GM19452 (cell line): ENCODE measurements at regions not wholly inside any gene's neighbourhood (a gene's known extent, or its start where the extent isn't known, plus 50 kb on each side); places are given as distances from the start of the nearest gene placed in this dataset.
"Not testable (repeated sequence)": the region's sequence is repeated elsewhere in the genome, so short reads cannot be mapped to it uniquely, and the experiment has no call there.

Experiments
- ATAC-seq: cut with Tn5 transposase; IDR thresholded peaks from one replicate; pipeline ENCODE4 v1.9.1; 2021; ENCODE audit not compliant: unreplicated experiment

GRCh38 chr6:137653706-137654059, 159.5 kb upstream of the OLIG3 start:
- no peak for ATAC-seq

- no peak for ATAC-seq
Measured at GRCh38 chr6:137654365-137654981, 160.3 kb upstream of the OLIG3 start.

GRCh38 chr6:137655291-137655690, 161.1 kb upstream of the OLIG3 start:
- no peak for ATAC-seq

- ATAC-seq, result no peak
Measured at GRCh38 chr6:137656735-137657134, 162.5 kb upstream of the OLIG3 start.

GRCh38 chr6:137657351-137657911, 163.2 kb upstream of the OLIG3 start:
- no peak for ATAC-seq

- ATAC-seq, result no peak
Measured at GRCh38 chr6:137658287-137658686, 164.1 kb upstream of the OLIG3 start.

- ATAC-seq, result no peak
Measured at GRCh38 chr6:137659871-137660270, 165.7 kb upstream of the OLIG3 start.

GRCh38 chr6:137660296-137660731, 166.1 kb upstream of the OLIG3 start:
- ATAC-seq, result no peak

- no peak for ATAC-seq
Measured at GRCh38 chr6:137661601-137662000, 167.4 kb upstream of the OLIG3 start.

- ATAC-seq, result no peak
Measured at GRCh38 chr6:137664183-137664582, 170.0 kb upstream of the OLIG3 start.

GRCh38 chr6:137665342-137665934, 171.2 kb upstream of the OLIG3 start:
- no peak for ATAC-seq

- ATAC-seq, result no peak
Measured at GRCh38 chr6:137666202-137666774, 172.1 kb upstream of the OLIG3 start.

- ATAC-seq, result no peak
Measured at GRCh38 chr6:137673603-137674002, 179.4 kb upstream of the OLIG3 start.

GRCh38 chr6:137676888-137677287, 182.7 kb upstream of the OLIG3 start:
- ATAC-seq, result peak; percentile 64

- ATAC-seq, result no peak
Measured at GRCh38 chr6:137677709-137678108, 183.5 kb upstream of the OLIG3 start.

GRCh38 chr6:137678451-137678850, 184.3 kb upstream of the OLIG3 start:
- no peak for ATAC-seq

- no peak for ATAC-seq
Measured at GRCh38 chr6:137680705-137681346, 186.2 kb upstream of the TNFAIP3 start.

- ATAC-seq, result no peak
Measured at GRCh38 chr6:137681445-137682009, 185.5 kb upstream of the TNFAIP3 start.

GRCh38 chr6:137682658-137683057, 184.4 kb upstream of the TNFAIP3 start:
- ATAC-seq, result not testable (repeated sequence)

GRCh38 chr6:137683916-137684315, 183.1 kb upstream of the TNFAIP3 start:
- no peak for ATAC-seq

GRCh38 chr6:137685798-137686375, 181.2 kb upstream of the TNFAIP3 start:
- no peak for ATAC-seq
